Left lung (tissue), 4 donors: ENCODE measurements at regions not wholly inside any gene's neighbourhood (a gene's known extent, or its start where the extent isn't known, plus 50 kb on each side); places are given as distances from the start of the nearest gene placed in this dataset.
"Not testable (repeated sequence)": the region's sequence is repeated elsewhere in the genome, so short reads cannot be mapped to it uniquely, and the experiment has no call there.

ENCODE experiments used
- ATAC-seq: fragments of 200-7000 bp; cut with Tn5 transposase; one replicate; pipeline ENCODE4 v1.9.1; 2020; ENCODE audit warnings: moderate library complexity
- DNase-seq, 4 donors: peaks; one replicate each; pipeline ENCODE4 v3.0.0-alpha.2; 2013 to 2020
- H3K27ac ChIP-seq, 2 donors: fragments of 200-600 bp; sonication (generic) in 1 of 2; one replicate each; pipeline versions ENCODE4 v1.5.0 to v1.8.0; 2020 to 2021
- H3K27me3 ChIP-seq, 2 donors: fragments of 200-600 bp; sonication (generic) in 1 of 2; one replicate each; pipeline versions ENCODE4 v1.5.0 to v1.8.0; 2020 to 2021
- H3K36me3 ChIP-seq, 2 donors: fragments of 200-600 bp; sonication (generic) in 1 of 2; one replicate each; pipeline versions ENCODE4 v1.5.0 to v1.8.0; 2020 to 2021
- H3K4me1 ChIP-seq, 2 donors: fragments of 200-600 bp; one replicate each; pipeline ENCODE4 v1.8.0; 2021
- H3K4me3 ChIP-seq, 2 donors: fragments of 200-600 bp; sonication (generic) in 1 of 2; one replicate each; pipeline versions ENCODE4 v1.5.0 to v1.8.0; 2020 to 2021; ENCODE audit warnings: mild to moderate bottlenecking in 1 of 2
- H3K9me3 ChIP-seq, 2 donors: fragments of 200-600 bp; sonication (generic) in 1 of 2; one replicate each; pipeline versions ENCODE4 v1.5.0 to v1.8.0; 2020 to 2021
- intact Hi-C, 2 donors: fragments of 100-400 bp; cut with DNase I; formaldehyde crosslinking; loops; one replicate each; pipeline versions ENCODE4 v1.11.2 to v1.14.2; 2022
- TF ChIP-seq, protein P1 (sequence below), 2 donors: fragments of 200-600 bp; sonication (generic) in 1 of 2; IDR thresholded peaks; one replicate each; pipeline versions ENCODE4 v1.5.0 to v1.8.0; 2021; ENCODE audit warnings: antibody characterized with exemption in 2 of 2
- donor health status: DM: no; HTN: yes; CAD: no.
- donor health status: DM: no; HTN: no; CAD: no.

DNA sequence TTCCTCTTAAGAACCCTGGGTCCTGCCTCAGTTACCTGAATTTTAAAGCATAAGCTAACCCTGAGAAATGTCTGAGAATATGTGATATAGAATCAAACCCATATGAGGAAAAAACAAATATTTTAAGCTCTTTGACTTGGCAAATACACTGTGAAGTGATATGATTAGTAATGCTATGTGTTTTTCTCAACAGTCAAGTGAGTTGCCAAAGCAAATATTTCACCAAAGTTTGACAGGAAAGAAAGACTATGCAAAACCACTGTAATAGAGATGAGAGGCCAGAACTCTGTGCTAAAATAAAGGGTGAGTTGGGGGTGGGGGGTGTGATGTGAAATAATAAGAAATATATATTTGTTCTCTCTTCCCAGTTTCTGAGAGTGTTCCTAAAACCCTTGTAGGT lies 613.5 kb upstream of the CCDC179 start:
- Histone ChIP-seq H3K36me3 (no peaks in the 10 kb centered on the region), H3K27me3 (no peaks in the 10 kb centered on the region), H3K4me1 (no peaks in the 10 kb centered on the region), H3K4me3 (no peak overlapping the region), H3K27ac (no peak overlapping the region), H3K9me3 (no peaks in the 10 kb centered on the region)
- TF ChIP-seq, protein P1, sequence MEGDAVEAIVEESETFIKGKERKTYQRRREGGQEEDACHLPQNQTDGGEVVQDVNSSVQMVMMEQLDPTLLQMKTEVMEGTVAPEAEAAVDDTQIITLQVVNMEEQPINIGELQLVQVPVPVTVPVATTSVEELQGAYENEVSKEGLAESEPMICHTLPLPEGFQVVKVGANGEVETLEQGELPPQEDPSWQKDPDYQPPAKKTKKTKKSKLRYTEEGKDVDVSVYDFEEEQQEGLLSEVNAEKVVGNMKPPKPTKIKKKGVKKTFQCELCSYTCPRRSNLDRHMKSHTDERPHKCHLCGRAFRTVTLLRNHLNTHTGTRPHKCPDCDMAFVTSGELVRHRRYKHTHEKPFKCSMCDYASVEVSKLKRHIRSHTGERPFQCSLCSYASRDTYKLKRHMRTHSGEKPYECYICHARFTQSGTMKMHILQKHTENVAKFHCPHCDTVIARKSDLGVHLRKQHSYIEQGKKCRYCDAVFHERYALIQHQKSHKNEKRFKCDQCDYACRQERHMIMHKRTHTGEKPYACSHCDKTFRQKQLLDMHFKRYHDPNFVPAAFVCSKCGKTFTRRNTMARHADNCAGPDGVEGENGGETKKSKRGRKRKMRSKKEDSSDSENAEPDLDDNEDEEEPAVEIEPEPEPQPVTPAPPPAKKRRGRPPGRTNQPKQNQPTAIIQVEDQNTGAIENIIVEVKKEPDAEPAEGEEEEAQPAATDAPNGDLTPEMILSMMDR (IDR thresholded peaks at IDR 0.05) = no peak
- intact Hi-C loops = no loop called here
- ATAC-seq (no peak), DNase-seq (no peak)

DNA sequence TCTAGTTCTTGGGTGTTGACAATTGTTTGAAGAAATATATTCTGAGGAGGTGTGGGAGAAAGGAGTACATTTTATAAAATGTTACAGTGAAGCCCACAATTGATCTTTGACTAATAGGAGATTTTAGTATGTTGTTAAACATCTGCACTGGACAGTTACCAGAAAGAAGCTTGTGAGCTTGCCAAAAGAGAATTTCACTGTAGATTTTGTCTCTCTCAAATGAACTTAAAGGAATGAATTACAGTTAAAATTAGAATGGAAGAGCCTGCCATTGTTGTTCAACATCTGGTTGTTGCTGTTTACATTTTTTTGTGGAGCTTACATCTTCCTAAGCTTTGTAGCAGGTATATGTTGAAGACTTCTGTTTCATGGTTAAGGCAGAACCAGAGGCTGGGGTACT lies 620.5 kb upstream of the CCDC179 start:
- H3K4me1 ChIP-seq = no peaks in the 10 kb centered on the region
- intact Hi-C loops = no loop called here
- DNase-seq (no peak), ATAC-seq (no peak)
- H3K9me3 ChIP-seq = peaks cover 0 to 16% of the 10 kb centered on the region in 2 donors
- no peak overlapping the region for H3K27ac ChIP-seq
- TF ChIP-seq, protein P1 (IDR thresholded peaks at IDR 0.05) = no peak
- H3K36me3 ChIP-seq = no peaks in the 10 kb centered on the region
- no peaks in the 10 kb centered on the region for H3K27me3 ChIP-seq
- H3K4me3 ChIP-seq = no peak overlapping the region

DNA sequence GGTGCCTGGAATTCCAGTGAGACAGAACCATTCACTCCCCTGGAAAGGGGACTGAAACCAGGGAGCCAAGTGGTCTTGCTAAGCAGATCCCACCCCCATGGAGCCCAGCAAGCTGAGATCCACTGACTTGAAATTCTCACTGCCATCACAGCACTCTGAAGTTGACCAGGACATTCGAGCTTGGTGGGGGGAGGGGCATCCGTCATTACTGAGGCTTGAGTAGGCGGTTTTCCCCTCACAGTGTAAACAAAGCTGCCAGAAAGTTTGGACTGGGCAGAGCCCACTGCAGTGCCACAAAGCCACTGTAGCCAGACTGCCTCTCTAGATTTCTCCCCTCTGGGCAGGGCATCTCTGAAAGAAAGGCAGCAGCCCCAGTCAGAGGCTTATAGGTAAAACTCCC lies 623.9 kb upstream of the CCDC179 start:
- H3K27me3 ChIP-seq, H3K4me3 ChIP-seq, H3K36me3 ChIP-seq, H3K4me1 ChIP-seq, ATAC-seq, H3K27ac ChIP-seq, DNase-seq, intact Hi-C loops: not testable (repeated sequence)
- H3K9me3 ChIP-seq = peaks cover 0 to 44% of the 10 kb centered on the region in 2 donors

DNA sequence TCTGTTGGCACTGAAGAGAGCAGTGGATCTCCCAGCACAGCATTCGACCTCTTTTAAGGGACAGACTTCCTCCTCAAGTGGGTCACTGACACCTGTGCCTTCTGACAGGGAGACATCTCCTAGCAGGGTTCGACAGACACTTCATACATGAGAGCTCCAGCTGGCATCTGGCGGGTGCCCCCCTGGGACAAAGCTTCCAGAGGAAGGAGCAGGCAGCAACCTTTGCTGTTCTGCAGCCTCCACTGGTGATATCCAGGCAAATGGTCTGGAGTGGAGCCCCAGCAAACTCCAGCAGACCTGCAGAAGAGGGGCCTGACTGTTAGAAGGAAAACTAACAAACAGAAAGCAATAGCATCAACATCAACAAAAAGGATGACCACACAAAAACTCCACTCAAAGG lies 624.3 kb upstream of the CCDC179 start:
- not testable (repeated sequence) for H3K4me1 ChIP-seq

DNA sequence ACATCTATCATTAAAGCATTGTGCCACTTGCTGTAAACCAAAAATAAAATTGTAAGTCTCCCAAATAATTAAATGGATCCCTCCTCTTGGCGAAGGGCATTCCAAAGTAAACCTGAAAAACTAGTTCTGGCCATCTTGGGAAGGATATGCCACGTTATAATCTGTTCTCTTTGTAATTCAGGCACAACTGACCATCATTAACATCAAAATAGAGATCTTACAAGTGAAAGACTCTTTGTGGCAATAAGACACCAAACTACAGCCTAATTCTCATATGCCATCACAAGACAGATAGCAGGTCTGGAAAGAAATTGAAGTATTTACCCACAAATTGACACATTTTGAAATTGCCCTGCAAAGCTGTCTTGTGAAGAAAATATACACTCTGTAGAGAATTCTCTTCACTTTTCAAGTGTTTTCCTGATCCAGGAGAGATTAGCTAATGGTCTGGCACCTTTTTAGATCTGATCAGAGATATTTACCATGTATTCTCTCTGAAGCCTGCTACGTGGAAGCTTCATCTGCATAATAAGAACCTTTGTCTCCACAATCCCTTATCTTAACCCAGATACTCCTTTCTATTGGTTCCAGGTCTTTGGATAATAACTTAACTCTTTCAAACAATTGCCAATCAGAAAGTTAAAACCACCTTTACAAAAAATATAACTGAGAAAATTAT lies 630.4 kb upstream of the CCDC179 start:
- Histone ChIP-seq H3K27me3 (no peaks in the 10 kb centered on the region), H3K4me3 (no peak overlapping the region), H3K36me3 (no peaks in the 10 kb centered on the region), H3K27ac (no peak overlapping the region), H3K9me3 (peaks cover 0 to 30% of the 10 kb centered on the region in 2 donors), H3K4me1 (no peaks in the 10 kb centered on the region)
- intact Hi-C loops = no loop called here
- no peak for ATAC-seq
- no peak for DNase-seq
- TF ChIP-seq, protein P1 (IDR thresholded peaks at IDR 0.05) = no peak

More for the DNA sequence above, 624.3 kb upstream of the CCDC179 start:
- peaks cover 0 to 45% of the 10 kb centered on the region in 2 donors for H3K9me3 ChIP-seq
- H3K27me3 ChIP-seq, intact Hi-C loops, H3K4me3 ChIP-seq, H3K36me3 ChIP-seq, H3K27ac ChIP-seq, DNase-seq, ATAC-seq: not testable (repeated sequence)

DNA sequence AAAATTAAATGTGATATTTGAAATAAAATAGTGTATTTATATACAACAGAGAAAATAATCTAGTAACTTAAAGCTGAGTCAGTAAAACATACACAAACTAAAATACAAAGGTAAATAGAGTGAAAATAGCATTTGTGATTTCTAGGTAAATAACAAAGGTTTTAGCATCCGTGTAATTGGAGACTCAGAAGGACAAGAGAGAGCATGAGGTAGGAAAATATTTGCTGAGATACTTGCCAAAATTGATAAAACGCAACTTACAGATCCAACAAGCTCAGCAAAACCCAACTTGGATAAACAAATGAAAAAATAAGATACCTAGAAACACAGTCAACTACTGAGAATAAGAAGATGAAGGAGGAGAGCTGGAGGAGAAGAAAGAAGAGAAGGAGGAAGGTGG lies 634.7 kb upstream of the CCDC179 start:
- no peak overlapping the region for H3K27ac ChIP-seq
- ATAC-seq = no peak
- intact Hi-C loops = no loop called here
- no peaks in the 10 kb centered on the region for H3K36me3 ChIP-seq
- H3K27me3 ChIP-seq = no peaks in the 10 kb centered on the region
- no peaks in the 10 kb centered on the region for H3K4me1 ChIP-seq
- no peak for DNase-seq
- no peaks in the 10 kb centered on the region for H3K9me3 ChIP-seq
- TF ChIP-seq, protein P1 (IDR thresholded peaks at IDR 0.05) = no peak
- H3K4me3 ChIP-seq = no peak overlapping the region
